LHCN-M2 (cell line): ENCODE measurements at regions not wholly inside any gene's neighbourhood (a gene's known extent, or its start where the extent isn't known, plus 50 kb on each side); places are given as distances from the start of the nearest gene placed in this dataset.
A peak's percentile ranks its signal among the peaks of the same experiment; 100 is the strongest.

Experiments
- DNase-seq: peaks from one replicate; pipeline ENCODE4 v3.0.0-alpha.2; 2012; ENCODE audit warnings: low read depth

DNA sequence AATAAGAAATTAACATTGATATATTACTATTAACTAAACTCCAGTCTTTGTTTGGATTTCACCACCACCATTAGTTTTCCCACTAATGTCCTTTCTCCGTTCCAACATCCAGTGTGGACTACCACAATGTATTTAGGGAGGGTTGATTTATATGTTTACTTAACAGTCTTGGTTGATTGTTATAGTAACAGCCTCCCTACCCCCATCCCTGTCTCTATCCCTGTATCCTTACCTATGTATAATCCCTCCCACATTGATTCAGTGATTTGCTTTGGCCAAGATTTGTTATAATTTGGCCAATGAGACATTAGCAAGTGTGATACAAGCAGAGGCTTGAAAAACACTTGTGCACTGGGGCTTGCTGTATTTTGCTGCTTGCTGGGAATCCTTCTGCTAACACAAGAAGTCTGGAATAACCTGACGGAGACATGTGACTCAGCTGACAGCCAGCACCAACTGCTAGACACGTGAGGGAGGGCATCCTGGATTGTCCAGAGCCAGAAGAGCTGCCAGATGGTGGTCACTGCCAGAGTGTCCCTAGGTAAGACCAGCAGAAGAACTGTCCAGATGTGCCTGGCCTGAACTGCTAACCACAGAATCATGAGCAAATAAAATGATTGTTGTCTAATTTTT lies 51.2 kb upstream of the TCF7 start:
- DNase-seq = peak; percentile 82

DNA sequence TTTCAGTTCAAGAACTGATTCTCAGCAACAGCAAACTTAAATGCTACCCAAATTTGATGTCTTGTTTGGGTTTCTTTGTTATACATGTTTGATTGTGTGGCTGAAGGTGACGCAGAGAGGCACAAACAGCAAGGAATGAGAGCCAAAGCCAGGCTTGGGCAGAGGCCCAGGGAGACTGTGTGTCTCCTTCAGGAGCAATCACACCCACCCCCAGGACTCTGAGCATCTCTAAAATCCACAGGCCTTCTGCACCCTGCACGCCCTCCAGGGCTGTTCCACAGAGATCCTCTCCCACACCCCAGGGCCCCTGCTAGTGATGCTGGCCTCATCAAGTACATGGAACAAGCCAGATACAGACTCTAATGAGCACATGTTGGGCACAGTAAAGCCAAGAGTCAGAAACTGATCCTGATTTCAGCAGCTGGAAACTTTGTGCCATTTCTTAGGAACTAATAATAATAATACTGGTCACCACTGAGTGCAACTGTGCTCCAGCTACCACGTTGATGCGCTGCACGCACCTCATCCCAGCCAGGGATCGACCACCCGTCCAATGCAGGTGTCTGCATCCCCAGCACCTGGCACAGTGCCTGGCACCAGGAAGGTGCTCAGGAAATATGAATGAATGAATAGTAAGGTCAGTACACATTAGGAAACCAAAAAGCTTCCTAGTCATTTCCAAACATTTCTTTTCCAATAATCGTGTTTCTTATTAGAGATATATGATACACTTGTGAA lies 54.6 kb upstream of the TCF7 start:
- DNase-seq = no peak

GRCh38 chr5:134055015-134055414 lies 50.2 kb upstream of the VDAC1 start:
- no peak for DNase-seq
